Left lung (tissue), 4 donors: ENCODE measurements at regions not wholly inside any gene's neighbourhood (a gene's known extent, or its start where the extent isn't known, plus 50 kb on each side); places are given as distances from the start of the nearest gene placed in this dataset.
"Not testable (repeated sequence)": the region's sequence is repeated elsewhere in the genome, so short reads cannot be mapped to it uniquely, and the experiment has no call there.

Experiments
- ATAC-seq: fragments of 200-7000 bp; cut with Tn5 transposase; one replicate; pipeline ENCODE4 v1.9.1; 2020; ENCODE audit warnings: moderate library complexity
- DNase-seq, 4 donors: peaks; one replicate each; pipeline ENCODE4 v3.0.0-alpha.2; 2013 to 2020
- H3K27ac ChIP-seq, 2 donors: fragments of 200-600 bp; sonication (generic) in 1 of 2; one replicate each; pipeline versions ENCODE4 v1.5.0 to v1.8.0; 2020 to 2021
- H3K27me3 ChIP-seq, 2 donors: fragments of 200-600 bp; sonication (generic) in 1 of 2; one replicate each; pipeline versions ENCODE4 v1.5.0 to v1.8.0; 2020 to 2021
- H3K36me3 ChIP-seq, 2 donors: fragments of 200-600 bp; sonication (generic) in 1 of 2; one replicate each; pipeline versions ENCODE4 v1.5.0 to v1.8.0; 2020 to 2021
- H3K4me1 ChIP-seq, 2 donors: fragments of 200-600 bp; one replicate each; pipeline ENCODE4 v1.8.0; 2021
- H3K4me3 ChIP-seq, 2 donors: fragments of 200-600 bp; sonication (generic) in 1 of 2; one replicate each; pipeline versions ENCODE4 v1.5.0 to v1.8.0; 2020 to 2021; ENCODE audit warnings: mild to moderate bottlenecking in 1 of 2
- H3K9me3 ChIP-seq, 2 donors: fragments of 200-600 bp; sonication (generic) in 1 of 2; one replicate each; pipeline versions ENCODE4 v1.5.0 to v1.8.0; 2020 to 2021
- CTCF ChIP-seq, 2 donors: fragments of 200-600 bp; sonication (generic) in 1 of 2; IDR thresholded peaks; one replicate each; pipeline versions ENCODE4 v1.5.0 to v1.8.0; 2021; ENCODE audit warnings: antibody characterized with exemption in 2 of 2
- intact Hi-C, 2 donors: fragments of 100-400 bp; cut with DNase I; formaldehyde crosslinking; loops; one replicate each; pipeline versions ENCODE4 v1.11.2 to v1.14.2; 2022
- donor health status: DM: no; HTN: yes; CAD: no.
- donor health status: DM: no; HTN: no; CAD: no.

GRCh38 chr1:181898773-181899172 is 162.7 kb downstream of the ZNF648 start:
- H3K27ac ChIP-seq: no peak overlapping the region
- no peak for TF ChIP-seq CTCF (IDR thresholded peaks at IDR 0.05)
- H3K36me3 ChIP-seq: no peaks in the 10 kb centered on the region
- intact Hi-C loops: no loop called here
- H3K4me3 ChIP-seq: no peak overlapping the region
- ATAC-seq: no peak
- DNase-seq: no peak
- no peaks in the 10 kb centered on the region for H3K27me3 ChIP-seq
- no peaks in the 10 kb centered on the region for H3K4me1 ChIP-seq
- H3K9me3 ChIP-seq: peaks cover 0 to 1% of the 10 kb centered on the region in 2 donors

- H3K4me1 ChIP-seq: no peaks in the 10 kb centered on the region
- no peaks in the 10 kb centered on the region for H3K27me3 ChIP-seq
- TF ChIP-seq CTCF (IDR thresholded peaks at IDR 0.05): no peak
- H3K27ac ChIP-seq: no peak overlapping the region
- no peak for DNase-seq
- no peaks in the 10 kb centered on the region for H3K36me3 ChIP-seq
- H3K4me3 ChIP-seq: no peak overlapping the region
- no peak for ATAC-seq
- intact Hi-C loops: no loop called here
- peaks cover 0 to 1% of the 10 kb centered on the region in 2 donors for H3K9me3 ChIP-seq
These were observed 164.7 kb downstream of the ZNF648 start for GRCh38 chr1:181896824-181897223.

- ATAC-seq (no peak), DNase-seq (no peak)
- no peaks in the 10 kb centered on the region for H3K27me3 ChIP-seq
- H3K27ac ChIP-seq: no peak overlapping the region
- H3K4me1 ChIP-seq: no peaks in the 10 kb centered on the region
- intact Hi-C loops: no loop called here
- no peak overlapping the region for H3K4me3 ChIP-seq
- no peak for TF ChIP-seq CTCF (IDR thresholded peaks at IDR 0.05)
- H3K9me3 ChIP-seq: peaks cover 0 to 1% of the 10 kb centered on the region in 2 donors
- no peaks in the 10 kb centered on the region for H3K36me3 ChIP-seq
These were observed 167.1 kb downstream of the ZNF648 start for GRCh38 chr1:181894439-181894859.

- TF ChIP-seq CTCF (IDR thresholded peaks at IDR 0.05): no peak
- ATAC-seq: no peak
- DNase-seq: no peak
- Histone ChIP-seq H3K27me3 (no peaks in the 10 kb centered on the region), H3K9me3 (peaks cover 0 to 4% of the 10 kb centered on the region in 2 donors), H3K27ac (no peak overlapping the region), H3K4me3 (no peak overlapping the region), H3K4me1 (no peaks in the 10 kb centered on the region), H3K36me3 (no peaks in the 10 kb centered on the region)
- intact Hi-C loops: no loop called here
These were observed 167.6 kb downstream of the ZNF648 start for GRCh38 chr1:181893937-181894336.

- H3K4me1 ChIP-seq, H3K27ac ChIP-seq, DNase-seq, H3K9me3 ChIP-seq, H3K36me3 ChIP-seq, intact Hi-C loops, ATAC-seq, H3K27me3 ChIP-seq, H3K4me3 ChIP-seq: not testable (repeated sequence)
These were observed 168.4 kb downstream of the ZNF648 start for GRCh38 chr1:181893150-181893549.

GRCh38 chr1:181872562-181872961 is 188.9 kb downstream of the ZNF648 start:
- Histone ChIP-seq H3K36me3 (no peaks in the 10 kb centered on the region), H3K27me3 (no peaks in the 10 kb centered on the region), H3K9me3 (peaks cover 0 to 29% of the 10 kb centered on the region in 2 donors), H3K27ac (no peak overlapping the region), H3K4me3 (no peak overlapping the region), H3K4me1 (no peaks in the 10 kb centered on the region)
- DNase-seq (no peak), ATAC-seq (no peak)
- TF ChIP-seq CTCF (IDR thresholded peaks at IDR 0.05): no peak
- intact Hi-C loops: no loop called here
